ENCODE measurements at regions not wholly inside any gene's neighbourhood (a gene's known extent, or its start where the extent isn't known, plus 50 kb on each side); places are given as distances from the start of the nearest gene placed in this dataset.

- TF ChIP-seq MXI1 (conservative IDR thresholded peaks at IDR 0.05; ENCODE audit: poor library complexity, severe bottlenecking) (no peak), TAF1 (IDR thresholded peaks at IDR 0.05; ENCODE audit: low read depth) (no peak), CTCF (IDR thresholded peaks at IDR 0.05; ENCODE audit: poor library complexity, severe bottlenecking) (no peak)
These were observed 61.3 kb upstream of the NFKB1 start for GRCh38 chr4:102439812-102440211.

Data from neural cell (in vitro differentiated cells).